HG02759 (cell line): ENCODE measurements at regions not wholly inside any gene's neighbourhood (a gene's known extent, or its start where the extent isn't known, plus 50 kb on each side); places are given as distances from the start of the nearest gene placed in this dataset.
"Not testable (repeated sequence)": the region's sequence is repeated elsewhere in the genome, so short reads cannot be mapped to it uniquely, and the experiment has no call there.

ENCODE experiments used
- ATAC-seq: cut with Tn5 transposase; IDR thresholded peaks from one replicate; pipeline ENCODE4 v1.9.1; 2021; ENCODE audit warnings: mild to moderate bottlenecking, moderate library complexity; ENCODE audit not compliant: unreplicated experiment

DNA sequence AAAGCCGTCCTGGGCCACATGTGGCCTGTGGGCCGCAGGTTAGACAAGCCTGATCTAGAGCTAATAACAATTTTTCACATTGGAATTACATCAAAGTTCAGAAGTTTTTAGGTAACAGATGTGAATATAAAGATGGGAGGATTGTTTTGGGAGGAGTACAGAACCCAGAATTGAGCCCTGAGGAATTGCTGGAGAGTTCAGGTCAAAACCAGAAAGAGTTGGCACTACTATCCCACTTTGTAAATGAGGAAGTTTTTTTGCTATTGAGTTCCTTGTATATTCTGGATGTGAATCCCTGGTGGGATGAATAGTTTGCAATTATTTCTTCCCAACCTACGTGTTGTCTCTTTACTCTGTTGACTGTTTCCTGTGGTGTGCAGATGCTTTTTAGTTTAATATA is 109.5 kb upstream of the LIPC start:
- no peak for ATAC-seq

GRCh38 chr15:58323321-58323720 is 108.5 kb upstream of the LIPC start:
- ATAC-seq: not testable (repeated sequence)

GRCh38 chr15:58324533-58324932 is 107.3 kb upstream of the LIPC start:
- no peak for ATAC-seq

- ATAC-seq: no peak
Observed at GRCh38 chr15:58327958-58328357, 103.8 kb upstream of the LIPC start.

GRCh38 chr15:58329211-58329610 is 102.6 kb upstream of the LIPC start:
- no peak for ATAC-seq

- ATAC-seq: no peak
Observed at GRCh38 chr15:58329781-58330671, 101.8 kb upstream of the LIPC start.

GRCh38 chr15:58330741-58331559 is 100.8 kb upstream of the LIPC start:
- ATAC-seq: no peak

DNA sequence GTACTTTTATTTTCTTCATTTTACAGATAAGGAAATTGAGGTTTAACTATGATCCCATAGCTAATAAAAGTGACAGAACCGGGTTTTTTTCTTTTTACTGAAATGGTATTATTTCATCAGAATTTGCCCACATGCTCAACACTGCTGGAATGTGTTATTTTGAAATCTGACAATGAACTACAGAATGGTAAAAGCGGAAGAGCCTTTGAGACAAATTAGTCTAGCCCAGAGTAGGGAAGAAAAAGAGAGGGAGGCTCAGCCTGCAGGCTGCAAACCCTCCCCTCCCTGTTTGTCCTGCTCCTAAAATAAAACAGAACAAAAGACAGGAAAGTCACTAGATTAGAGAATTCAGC is 100.3 kb upstream of the LIPC start:
- no peak for ATAC-seq

DNA sequence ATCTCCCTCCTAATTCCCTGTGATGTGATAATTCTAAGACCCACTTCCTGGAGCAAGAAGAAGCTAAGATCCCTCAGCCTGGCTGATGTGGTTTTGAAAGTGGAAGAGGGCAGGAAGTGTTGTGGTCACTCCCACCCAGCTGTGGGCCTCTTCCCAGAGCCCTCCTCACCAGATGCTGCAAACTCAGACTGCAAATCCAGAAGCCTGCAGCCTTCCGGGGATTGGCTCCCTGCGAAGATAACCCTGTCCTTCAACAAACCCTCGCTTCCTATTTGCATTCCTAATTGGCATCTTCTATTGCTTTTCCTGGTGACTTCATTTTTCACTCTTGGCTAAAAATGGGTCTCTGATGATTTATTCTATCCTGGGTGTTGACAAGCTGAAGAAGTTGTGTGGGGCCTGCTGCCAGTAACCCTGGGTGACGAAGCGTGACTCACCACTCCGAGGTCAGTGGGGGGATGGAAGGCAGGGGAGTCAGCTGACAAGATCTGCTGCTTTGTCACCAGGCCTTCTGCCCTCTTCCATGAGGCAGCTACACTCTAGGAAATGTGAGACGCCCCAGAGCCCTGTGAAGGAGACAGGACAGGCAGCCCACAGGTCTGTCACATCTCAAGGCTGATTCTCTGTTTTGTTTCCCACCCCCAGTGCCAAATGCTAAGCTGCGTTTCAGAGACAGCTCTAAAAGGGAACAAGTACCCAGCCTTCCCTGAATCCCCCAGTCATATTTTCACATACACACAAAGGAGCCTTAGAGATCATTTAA is 99.7 kb upstream of the LIPC start:
- peak; percentile 89 for ATAC-seq

DNA sequence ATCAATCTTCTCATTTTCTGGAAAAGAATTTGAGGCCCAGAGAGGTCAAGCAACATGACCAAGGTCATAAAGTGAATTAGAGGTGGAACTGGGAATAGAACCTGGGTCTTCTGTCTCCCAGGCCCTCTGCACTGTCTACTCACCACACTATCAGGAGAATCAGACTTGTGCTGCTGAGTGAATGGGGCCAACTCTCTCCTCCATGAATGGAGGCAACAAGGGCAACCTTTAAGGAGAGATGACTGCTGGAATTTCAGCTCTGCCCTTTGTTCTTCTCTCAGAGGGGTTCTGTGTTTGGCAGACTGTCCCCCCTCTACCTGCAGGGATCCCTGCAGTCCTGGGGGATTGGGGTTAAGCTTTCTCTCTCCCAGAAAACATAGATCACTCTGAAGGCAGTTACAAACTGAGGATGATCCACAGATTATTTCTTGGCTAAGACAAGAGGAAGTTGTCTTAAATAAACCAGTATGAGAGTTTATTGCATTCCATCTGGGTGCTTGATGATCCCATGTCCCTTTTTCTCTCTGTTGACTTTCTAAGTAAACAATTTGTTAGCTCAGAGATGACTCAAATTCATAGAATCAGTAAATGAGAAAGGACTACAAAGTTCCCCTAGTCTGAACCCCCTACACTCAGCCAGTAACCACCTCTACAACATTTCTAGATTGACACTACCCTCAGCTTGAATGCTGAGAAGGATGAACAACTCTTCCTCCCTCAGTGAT is 99.0 kb upstream of the LIPC start:
- ATAC-seq: no peak

GRCh38 chr15:58334803-58335202 is 97.0 kb upstream of the LIPC start:
- no peak for ATAC-seq

- no peak for ATAC-seq
Observed at GRCh38 chr15:58336161-58336560, 95.6 kb upstream of the LIPC start.

GRCh38 chr15:58340176-58340575 is 91.6 kb upstream of the LIPC start:
- no peak for ATAC-seq

- ATAC-seq: no peak
Observed at GRCh38 chr15:58342508-58342907, 89.3 kb upstream of the LIPC start.

- no peak for ATAC-seq
Observed at GRCh38 chr15:58344213-58345070, 87.3 kb upstream of the LIPC start.

DNA sequence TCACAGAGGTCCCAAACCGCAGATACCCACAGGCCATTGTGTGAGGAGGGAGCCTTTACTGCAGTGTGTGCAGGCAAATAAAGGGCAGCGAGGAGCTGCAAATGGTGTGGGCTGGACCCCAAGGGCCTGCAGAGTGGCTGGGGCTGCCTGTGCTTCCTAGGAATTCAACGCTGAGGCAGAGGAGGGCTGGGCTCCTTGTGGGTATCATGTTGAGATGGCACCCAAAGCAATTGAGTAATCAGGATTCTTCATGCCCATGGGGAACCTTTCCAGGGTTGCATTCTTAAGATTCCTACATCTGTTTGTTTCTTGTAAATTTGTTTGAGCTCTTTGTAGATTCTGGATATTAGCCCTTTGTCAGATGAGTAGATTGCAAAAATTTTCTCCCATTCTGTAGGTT is 85.4 kb upstream of the LIPC start:
- ATAC-seq: no peak

GRCh38 chr15:58348095-58348812 is 83.5 kb upstream of the LIPC start:
- ATAC-seq: no peak

GRCh38 chr15:58352026-58352929 is 79.5 kb upstream of the LIPC start:
- ATAC-seq: no peak
